ENCODE measurements at regions not wholly inside any gene's neighbourhood (a gene's known extent, or its start where the extent isn't known, plus 50 kb on each side); places are given as distances from the start of the nearest gene placed in this dataset.

- Histone ChIP-seq H3K4me1 (ENCODE audit: insufficient read depth, low read length) (no peaks in the 10 kb centered on the region), H3K27me3 (ENCODE audit: insufficient read depth, low read length) (no peaks in the 10 kb centered on the region), H3K9me3 (ENCODE audit: insufficient read depth, low read depth, low read length) (no peaks in the 10 kb centered on the region), H3K9ac (ENCODE audit: low read depth, low read length) (no peak overlapping the region), H3K36me3 (ENCODE audit: insufficient read depth, low read depth, low read length) (no peaks in the 10 kb centered on the region), H3K4me3 (ENCODE audit: low read length) (no peak overlapping the region), H3K27ac (ENCODE audit: low read length) (no peak overlapping the region)
These were observed 711.4 kb downstream of the MATN1 start for GRCh38 chr1:30011970-30012369.

- Histone ChIP-seq H3K9me3 (ENCODE audit: insufficient read depth, low read depth, low read length) (no peaks in the 10 kb centered on the region), H3K9ac (ENCODE audit: low read depth, low read length) (no peak overlapping the region), H3K4me3 (ENCODE audit: low read length) (no peak overlapping the region), H3K27me3 (ENCODE audit: insufficient read depth, low read length) (no peaks in the 10 kb centered on the region), H3K27ac (ENCODE audit: low read length) (no peak overlapping the region), H3K36me3 (ENCODE audit: insufficient read depth, low read depth, low read length) (no peaks in the 10 kb centered on the region), H3K4me1 (ENCODE audit: insufficient read depth, low read length) (peaks cover 6% of the 10 kb centered on the region; the same call in 1 of the 2 replicates)
These were observed 712.8 kb downstream of the MATN1 start for GRCh38 chr1:30010506-30011106.

- Histone ChIP-seq H3K27me3 (ENCODE audit: insufficient read depth, low read length) (no peaks in the 10 kb centered on the region), H3K4me3 (ENCODE audit: low read length) (no peak overlapping the region), H3K9me3 (ENCODE audit: insufficient read depth, low read depth, low read length) (no peaks in the 10 kb centered on the region)
These were observed 713.7 kb downstream of the MATN1 start for GRCh38 chr1:30009720-30010119.

GRCh38 chr1:30008998-30009657 is 714.3 kb downstream of the MATN1 start:
- Histone ChIP-seq H3K27ac (ENCODE audit: low read length) (no peak overlapping the region), H3K27me3 (ENCODE audit: insufficient read depth, low read length) (no peaks in the 10 kb centered on the region), H3K9ac (ENCODE audit: low read depth, low read length) (no peak overlapping the region), H3K9me3 (ENCODE audit: insufficient read depth, low read depth, low read length) (no peaks in the 10 kb centered on the region), H3K4me1 (ENCODE audit: insufficient read depth, low read length) (peaks cover 6% of the 10 kb centered on the region; the same call in 1 of the 2 replicates), H3K4me3 (ENCODE audit: low read length) (no peak overlapping the region), H3K36me3 (ENCODE audit: insufficient read depth, low read depth, low read length) (no peaks in the 10 kb centered on the region)

More at GRCh38 chr1:30009720-30010119, 713.7 kb downstream of the MATN1 start:
- peaks cover 6% of the 10 kb centered on the region; the same call in 1 of the 2 replicates for H3K4me1 ChIP-seq (ENCODE audit: insufficient read depth, low read length)
- no peak overlapping the region for H3K9ac ChIP-seq (ENCODE audit: low read depth, low read length)
- no peak overlapping the region for H3K27ac ChIP-seq (ENCODE audit: low read length)
- H3K36me3 ChIP-seq (ENCODE audit: insufficient read depth, low read depth, low read length) = no peaks in the 10 kb centered on the region

- no peaks in the 10 kb centered on the region for H3K36me3 ChIP-seq (ENCODE audit: insufficient read depth, low read depth, low read length)
- peaks cover 6% of the 10 kb centered on the region; the same call in 1 of the 2 replicates for H3K4me1 ChIP-seq (ENCODE audit: insufficient read depth, low read length)
- H3K27me3 ChIP-seq (ENCODE audit: insufficient read depth, low read length) = no peaks in the 10 kb centered on the region
- no peaks in the 10 kb centered on the region for H3K9me3 ChIP-seq (ENCODE audit: insufficient read depth, low read depth, low read length)
- no peak overlapping the region for H3K27ac ChIP-seq (ENCODE audit: low read length)
- H3K9ac ChIP-seq (ENCODE audit: low read depth, low read length) = no peak overlapping the region
- no peak overlapping the region for H3K4me3 ChIP-seq (ENCODE audit: low read length)
These were observed 714.9 kb downstream of the MATN1 start for GRCh38 chr1:30008372-30008997.

GRCh38 chr1:30005972-30006619 is 717.3 kb downstream of the MATN1 start:
- H3K27me3 ChIP-seq (ENCODE audit: insufficient read depth, low read length) = no peaks in the 10 kb centered on the region
- no peaks in the 10 kb centered on the region for H3K9me3 ChIP-seq (ENCODE audit: insufficient read depth, low read depth, low read length)
- no peak overlapping the region for H3K27ac ChIP-seq (ENCODE audit: low read length)
- H3K9ac ChIP-seq (ENCODE audit: low read depth, low read length) = peak overlapping the region; percentile 40
- H3K36me3 ChIP-seq (ENCODE audit: insufficient read depth, low read depth, low read length) = no peaks in the 10 kb centered on the region
- peak overlapping the region; percentile 6; the same call in 1 of the 2 replicates for H3K4me3 ChIP-seq (ENCODE audit: low read length)
- peaks cover 13% of the 10 kb centered on the region; the same call in 1 of the 2 replicates for H3K4me1 ChIP-seq (ENCODE audit: insufficient read depth, low read length)

- no peak overlapping the region for H3K4me3 ChIP-seq (ENCODE audit: low read length)
- no peak overlapping the region for H3K9ac ChIP-seq (ENCODE audit: low read depth, low read length)
- H3K27ac ChIP-seq (ENCODE audit: low read length) = no peak overlapping the region
- H3K4me1 ChIP-seq (ENCODE audit: insufficient read depth, low read length) = peaks cover 13% of the 10 kb centered on the region; the same call in 1 of the 2 replicates
- no peaks in the 10 kb centered on the region for H3K27me3 ChIP-seq (ENCODE audit: insufficient read depth, low read length)
- no peaks in the 10 kb centered on the region for H3K36me3 ChIP-seq (ENCODE audit: insufficient read depth, low read depth, low read length)
- H3K9me3 ChIP-seq (ENCODE audit: insufficient read depth, low read depth, low read length) = no peaks in the 10 kb centered on the region
These were observed 721.7 kb downstream of the MATN1 start for GRCh38 chr1:30001732-30002039.

- no peak overlapping the region for H3K4me3 ChIP-seq (ENCODE audit: low read length)
- no peaks in the 10 kb centered on the region for H3K9me3 ChIP-seq (ENCODE audit: insufficient read depth, low read depth, low read length)
- no peak overlapping the region for H3K27ac ChIP-seq (ENCODE audit: low read length)
- no peak overlapping the region for H3K9ac ChIP-seq (ENCODE audit: low read depth, low read length)
- no peaks in the 10 kb centered on the region for H3K27me3 ChIP-seq (ENCODE audit: insufficient read depth, low read length)
- peaks cover 9% of the 10 kb centered on the region; the same call in 1 of the 2 replicates for H3K4me1 ChIP-seq (ENCODE audit: insufficient read depth, low read length)
- no peaks in the 10 kb centered on the region for H3K36me3 ChIP-seq (ENCODE audit: insufficient read depth, low read depth, low read length)
These were observed 722.2 kb downstream of the MATN1 start for GRCh38 chr1:30001011-30001731.

- H3K4me3 ChIP-seq (ENCODE audit: low read length) = no peak overlapping the region
- H3K4me1 ChIP-seq (ENCODE audit: insufficient read depth, low read length) = peaks cover 7% of the 10 kb centered on the region; the same call in 1 of the 2 replicates
- H3K9me3 ChIP-seq (ENCODE audit: insufficient read depth, low read depth, low read length) = no peaks in the 10 kb centered on the region
- H3K36me3 ChIP-seq (ENCODE audit: insufficient read depth, low read depth, low read length) = no peaks in the 10 kb centered on the region
- no peaks in the 10 kb centered on the region for H3K27me3 ChIP-seq (ENCODE audit: insufficient read depth, low read length)
- no peak overlapping the region for H3K9ac ChIP-seq (ENCODE audit: low read depth, low read length)
- no peak overlapping the region for H3K27ac ChIP-seq (ENCODE audit: low read length)
These were observed 723.1 kb downstream of the MATN1 start for GRCh38 chr1:30000266-30000665.

GRCh38 chr1:29999595-29999994 is 723.8 kb downstream of the MATN1 start:
- H3K27ac ChIP-seq (ENCODE audit: low read length) = no peak overlapping the region

GRCh38 chr1:29998686-29999085 is 724.7 kb downstream of the MATN1 start:
- Histone ChIP-seq H3K9me3 (ENCODE audit: insufficient read depth, low read depth, low read length) (peaks cover 6% of the 10 kb centered on the region; the same call in 1 of the 2 replicates), H3K27ac (ENCODE audit: low read length) (no peak overlapping the region), H3K4me1 (ENCODE audit: insufficient read depth, low read length) (peaks cover 7% of the 10 kb centered on the region; the same call in 1 of the 2 replicates), H3K36me3 (ENCODE audit: insufficient read depth, low read depth, low read length) (no peaks in the 10 kb centered on the region), H3K9ac (ENCODE audit: low read depth, low read length) (no peak overlapping the region), H3K4me3 (ENCODE audit: low read length) (no peak overlapping the region), H3K27me3 (ENCODE audit: insufficient read depth, low read length) (no peaks in the 10 kb centered on the region)

More at GRCh38 chr1:29999595-29999994, 723.8 kb downstream of the MATN1 start:
- H3K36me3 ChIP-seq (ENCODE audit: insufficient read depth, low read depth, low read length) = no peaks in the 10 kb centered on the region
- H3K9ac ChIP-seq (ENCODE audit: low read depth, low read length) = no peak overlapping the region
- H3K4me3 ChIP-seq (ENCODE audit: low read length) = no peak overlapping the region
- peaks cover 7% of the 10 kb centered on the region; the same call in 1 of the 2 replicates for H3K4me1 ChIP-seq (ENCODE audit: insufficient read depth, low read length)
- H3K27me3 ChIP-seq (ENCODE audit: insufficient read depth, low read length) = no peaks in the 10 kb centered on the region
- no peaks in the 10 kb centered on the region for H3K9me3 ChIP-seq (ENCODE audit: insufficient read depth, low read depth, low read length)
